GM06990 (cell line): ENCODE measurements at regions not wholly inside any gene's neighbourhood (a gene's known extent, or its start where the extent isn't known, plus 50 kb on each side); places are given as distances from the start of the nearest gene placed in this dataset.

ENCODE experiments used
- DNase-seq: peaks from one replicate; pipeline ENCODE4 v3.0.0-alpha.2; 2011; ENCODE audit not compliant: insufficient read length; ENCODE audit errors: extremely low read depth
- H3K27me3 ChIP-seq: replicated peaks from 2 replicates; pipeline ENCODE4 v1.6.0; 2011; ENCODE audit warnings: low read length; ENCODE audit not compliant: control insufficient read depth, insufficient read depth
- H3K36me3 ChIP-seq: 2 replicates; pipeline ENCODE4 v1.5.1; 2011; ENCODE audit warnings: low read length; ENCODE audit not compliant: control insufficient read depth, insufficient read depth
- H3K4me3 ChIP-seq: replicated peaks from 2 replicates; pipeline ENCODE4 v1.5.1; 2011; ENCODE audit warnings: low read depth, mild to moderate bottlenecking, control low read depth, low read length
- TF ChIP-seq, protein P1 (sequence below): IDR thresholded peaks from 2 replicates; pipeline ENCODE4 v1.5.1; 2011; ENCODE audit warnings: low read length, control low read depth, mild to moderate bottlenecking, inconsistent platforms; ENCODE audit not compliant: insufficient read depth, poor library complexity, severe bottlenecking

DNA sequence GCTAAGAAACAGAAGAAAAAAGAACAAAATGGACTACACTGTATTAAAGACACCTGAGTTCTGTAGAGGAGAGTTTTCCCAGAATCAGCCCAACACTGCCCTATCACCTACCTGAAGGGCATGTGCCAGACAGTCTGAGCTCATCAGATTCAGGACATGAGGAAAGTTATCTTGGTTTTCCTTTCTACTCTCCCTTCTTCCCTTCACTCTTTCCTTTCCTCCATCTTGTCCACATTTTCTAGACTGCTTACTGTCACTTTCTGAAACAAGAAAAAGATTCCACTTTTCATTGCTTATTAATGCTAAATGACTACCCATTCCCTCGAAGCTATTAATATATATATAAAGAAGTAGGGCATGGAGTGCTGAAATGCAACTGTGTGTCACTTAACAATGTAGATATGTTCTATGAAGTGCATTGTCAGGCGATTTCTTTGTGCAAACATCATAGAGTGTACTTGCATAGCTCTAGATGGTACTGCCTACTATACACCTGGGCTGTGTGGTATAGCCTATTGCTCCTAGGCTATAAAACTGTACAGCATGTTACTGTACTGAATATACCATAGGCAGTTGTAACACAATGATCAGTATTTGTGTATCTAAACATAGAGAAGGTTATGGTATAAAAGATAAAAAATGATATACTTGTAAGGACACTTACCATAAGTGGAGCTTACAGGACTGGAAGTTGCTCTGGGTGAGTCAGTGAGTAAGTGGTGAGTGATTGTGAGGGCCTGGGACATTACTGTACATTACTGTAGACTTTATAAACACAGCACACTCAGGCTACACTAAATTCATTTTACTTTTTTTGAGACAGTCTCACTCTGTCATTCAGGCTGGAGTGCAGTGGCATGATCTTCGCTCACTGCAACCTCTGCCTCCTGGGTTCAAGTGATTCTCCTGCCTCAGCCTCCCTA, 145.5 kb upstream of the ITGA6 start:
- TF ChIP-seq, protein P1, sequence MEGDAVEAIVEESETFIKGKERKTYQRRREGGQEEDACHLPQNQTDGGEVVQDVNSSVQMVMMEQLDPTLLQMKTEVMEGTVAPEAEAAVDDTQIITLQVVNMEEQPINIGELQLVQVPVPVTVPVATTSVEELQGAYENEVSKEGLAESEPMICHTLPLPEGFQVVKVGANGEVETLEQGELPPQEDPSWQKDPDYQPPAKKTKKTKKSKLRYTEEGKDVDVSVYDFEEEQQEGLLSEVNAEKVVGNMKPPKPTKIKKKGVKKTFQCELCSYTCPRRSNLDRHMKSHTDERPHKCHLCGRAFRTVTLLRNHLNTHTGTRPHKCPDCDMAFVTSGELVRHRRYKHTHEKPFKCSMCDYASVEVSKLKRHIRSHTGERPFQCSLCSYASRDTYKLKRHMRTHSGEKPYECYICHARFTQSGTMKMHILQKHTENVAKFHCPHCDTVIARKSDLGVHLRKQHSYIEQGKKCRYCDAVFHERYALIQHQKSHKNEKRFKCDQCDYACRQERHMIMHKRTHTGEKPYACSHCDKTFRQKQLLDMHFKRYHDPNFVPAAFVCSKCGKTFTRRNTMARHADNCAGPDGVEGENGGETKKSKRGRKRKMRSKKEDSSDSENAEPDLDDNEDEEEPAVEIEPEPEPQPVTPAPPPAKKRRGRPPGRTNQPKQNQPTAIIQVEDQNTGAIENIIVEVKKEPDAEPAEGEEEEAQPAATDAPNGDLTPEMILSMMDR = no peak
- no peaks in the 10 kb centered on the region for H3K36me3 ChIP-seq
- no peaks in the 10 kb centered on the region for H3K27me3 ChIP-seq
- H3K4me3 ChIP-seq = no peak overlapping the region
- DNase-seq = no peak

DNA sequence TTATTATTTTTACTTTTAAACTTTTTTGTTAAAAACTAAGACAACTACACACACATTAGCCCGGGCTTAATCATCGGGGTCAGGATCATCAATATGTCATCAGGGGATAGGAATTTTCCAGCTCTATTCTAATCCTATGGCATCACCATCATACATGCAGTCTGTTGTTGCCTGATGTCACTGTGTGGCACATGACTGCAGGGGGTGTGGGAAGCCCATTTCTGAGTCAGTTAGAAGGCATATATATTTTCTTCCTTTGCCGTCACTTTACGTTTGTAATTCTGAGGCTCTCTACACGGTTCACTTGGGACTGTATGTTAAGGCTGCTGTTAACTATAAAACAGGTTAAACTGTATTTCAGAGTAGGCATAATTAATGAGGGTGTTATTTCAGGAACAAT, 144.4 kb upstream of the ITGA6 start:
- Histone ChIP-seq H3K4me3 (no peak overlapping the region), H3K36me3 (no peaks in the 10 kb centered on the region), H3K27me3 (no peaks in the 10 kb centered on the region)
- no peak for DNase-seq
- TF ChIP-seq, protein P1 = no peak

DNA sequence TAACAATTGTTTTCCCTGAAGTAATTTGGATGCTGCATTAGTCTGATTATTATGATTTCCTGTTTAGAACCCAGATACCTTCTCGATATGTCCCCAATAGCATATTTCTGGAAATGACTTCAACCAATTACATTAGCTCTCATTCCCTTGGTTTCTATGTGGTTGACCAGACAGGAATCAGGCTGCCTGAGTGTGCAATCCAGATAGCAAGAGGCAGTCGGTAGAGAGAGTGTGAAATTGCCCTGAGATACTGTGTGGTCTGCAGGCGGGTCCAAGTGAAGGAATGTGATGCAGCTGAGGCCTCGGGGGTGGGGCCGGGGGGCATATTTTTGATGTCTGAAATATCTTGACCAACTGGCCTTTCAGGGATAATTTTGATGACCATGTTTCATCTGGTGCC, 143.9 kb upstream of the ITGA6 start:
- DNase-seq = no peak

DNA sequence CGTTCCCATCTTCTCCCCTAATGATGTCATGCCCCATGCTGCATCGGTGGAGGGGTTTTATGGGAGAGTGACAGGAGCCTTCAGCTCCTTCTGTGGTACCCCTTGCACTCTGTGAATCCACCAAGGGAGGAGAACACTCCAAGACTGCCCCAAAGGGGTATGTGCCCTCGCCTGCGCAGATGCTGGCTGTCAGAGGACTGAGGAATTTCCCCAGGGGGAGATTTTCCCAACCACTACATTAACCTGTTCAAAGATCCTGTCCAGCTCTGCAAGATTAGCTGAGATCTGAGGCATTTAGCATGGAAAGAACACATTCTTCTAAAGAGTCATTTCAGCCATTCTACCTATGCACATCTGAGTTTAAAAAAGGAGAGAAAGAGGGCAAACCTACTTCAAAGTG, 143.2 kb upstream of the ITGA6 start:
- DNase-seq = no peak
- TF ChIP-seq, protein P1 = no peak

More for the DNA sequence above, 143.9 kb upstream of the ITGA6 start:
- H3K27me3 ChIP-seq = no peaks in the 10 kb centered on the region
- TF ChIP-seq, protein P1 = no peak
- no peaks in the 10 kb centered on the region for H3K36me3 ChIP-seq
- no peak overlapping the region for H3K4me3 ChIP-seq

GRCh38 chr2:172285010-172285621, 142.3 kb upstream of the ITGA6 start:
- no peak overlapping the region for H3K4me3 ChIP-seq
- H3K36me3 ChIP-seq = no peaks in the 10 kb centered on the region
- TF ChIP-seq, protein P1 = no peak
- H3K27me3 ChIP-seq = no peaks in the 10 kb centered on the region
- no peak for DNase-seq

More for the DNA sequence above, 143.2 kb upstream of the ITGA6 start:
- no peaks in the 10 kb centered on the region for H3K27me3 ChIP-seq
- no peaks in the 10 kb centered on the region for H3K36me3 ChIP-seq
- no peak overlapping the region for H3K4me3 ChIP-seq
